Nephron (organoid): ENCODE measurements at regions not wholly inside any gene's neighbourhood (a gene's known extent, or its start where the extent isn't known, plus 50 kb on each side); places are given as distances from the start of the nearest gene placed in this dataset.

Source experiments
- H3K27ac Mint-ChIP-seq, 3 experiments: 2 replicates each; pipeline ENCODE4 v1.8.0; 2020; ENCODE audit warnings: mixed read lengths in 3 of 3, mild to moderate bottlenecking in 2 of 3, moderate library complexity in 1 of 3
- H3K27me3 Mint-ChIP-seq: 2 replicates; pipeline ENCODE4 v1.8.0; 2021; ENCODE audit warnings: low read depth, mild to moderate bottlenecking, moderate library complexity, mixed read lengths
- H3K36me3 Mint-ChIP-seq: 2 replicates; pipeline ENCODE4 v1.8.0; 2020; ENCODE audit warnings: low read depth, mixed read lengths
- H3K4me1 Mint-ChIP-seq: 2 replicates; pipeline ENCODE4 v1.8.0; 2020; ENCODE audit warnings: mixed read lengths
- H3K4me3 Mint-ChIP-seq, 3 experiments: 2 replicates each; pipeline ENCODE4 v1.8.0; 2020; ENCODE audit warnings: mild to moderate bottlenecking in 3 of 3, mixed read lengths in 3 of 3, moderate library complexity in 2 of 3
- H3K9me3 Mint-ChIP-seq: 2 replicates; pipeline ENCODE4 v1.8.0; 2020; ENCODE audit warnings: mixed read lengths
- TF ChIP-seq, protein P1 (sequence below), 3 experiments: fragments of 200-600 bp; sonication (generic); IDR thresholded peaks; one replicate each; pipeline ENCODE4 v1.5.0; 2021; ENCODE audit warnings: antibody characterized with exemption in 3 of 3; ENCODE audit not compliant: unreplicated experiment in 3 of 3

DNA sequence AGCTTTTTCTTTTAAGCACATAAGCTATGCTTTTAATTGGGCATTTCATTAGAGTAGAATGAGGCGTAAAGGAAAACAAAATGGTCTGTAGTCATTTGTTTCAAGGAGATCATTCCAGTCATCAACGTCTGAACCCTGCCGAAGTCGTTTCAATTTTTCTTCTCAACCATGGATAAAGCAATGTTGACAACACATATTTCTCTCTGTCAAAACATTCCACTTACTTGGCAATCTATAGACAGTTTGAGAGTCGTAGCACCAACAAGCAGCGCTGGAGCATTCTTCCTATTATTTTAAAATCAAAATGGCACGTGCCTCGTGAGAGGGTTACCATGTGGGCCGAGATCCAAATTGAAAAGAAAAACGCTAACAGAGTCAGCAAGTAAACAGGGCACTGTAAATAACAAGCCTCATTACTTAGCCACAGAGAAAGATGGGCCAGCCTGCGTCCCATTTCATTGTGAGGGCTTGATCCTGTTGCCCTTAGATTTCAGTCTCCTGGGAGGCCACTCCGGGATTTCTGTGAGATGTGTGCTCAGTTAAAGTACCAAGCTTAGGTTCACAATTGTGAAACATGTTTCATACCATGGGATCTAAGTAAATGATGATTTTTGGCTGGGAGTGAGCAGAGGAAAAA is 422.9 kb downstream of the DTWD2 start:
- Mint-ChIP-seq H3K36me3 (no peaks in the 10 kb centered on the region), H3K4me3 (no peak overlapping the region), H3K27ac (no peak overlapping the region), H3K4me1 (peaks cover 12% of the 10 kb centered on the region), H3K27me3 (no peaks in the 10 kb centered on the region), H3K9me3 (peaks cover 6% of the 10 kb centered on the region)
- TF ChIP-seq, protein P1, sequence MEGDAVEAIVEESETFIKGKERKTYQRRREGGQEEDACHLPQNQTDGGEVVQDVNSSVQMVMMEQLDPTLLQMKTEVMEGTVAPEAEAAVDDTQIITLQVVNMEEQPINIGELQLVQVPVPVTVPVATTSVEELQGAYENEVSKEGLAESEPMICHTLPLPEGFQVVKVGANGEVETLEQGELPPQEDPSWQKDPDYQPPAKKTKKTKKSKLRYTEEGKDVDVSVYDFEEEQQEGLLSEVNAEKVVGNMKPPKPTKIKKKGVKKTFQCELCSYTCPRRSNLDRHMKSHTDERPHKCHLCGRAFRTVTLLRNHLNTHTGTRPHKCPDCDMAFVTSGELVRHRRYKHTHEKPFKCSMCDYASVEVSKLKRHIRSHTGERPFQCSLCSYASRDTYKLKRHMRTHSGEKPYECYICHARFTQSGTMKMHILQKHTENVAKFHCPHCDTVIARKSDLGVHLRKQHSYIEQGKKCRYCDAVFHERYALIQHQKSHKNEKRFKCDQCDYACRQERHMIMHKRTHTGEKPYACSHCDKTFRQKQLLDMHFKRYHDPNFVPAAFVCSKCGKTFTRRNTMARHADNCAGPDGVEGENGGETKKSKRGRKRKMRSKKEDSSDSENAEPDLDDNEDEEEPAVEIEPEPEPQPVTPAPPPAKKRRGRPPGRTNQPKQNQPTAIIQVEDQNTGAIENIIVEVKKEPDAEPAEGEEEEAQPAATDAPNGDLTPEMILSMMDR (IDR thresholded peaks at IDR 0.05; ENCODE audit: unreplicated experiment in 3 of 3): no peak

DNA sequence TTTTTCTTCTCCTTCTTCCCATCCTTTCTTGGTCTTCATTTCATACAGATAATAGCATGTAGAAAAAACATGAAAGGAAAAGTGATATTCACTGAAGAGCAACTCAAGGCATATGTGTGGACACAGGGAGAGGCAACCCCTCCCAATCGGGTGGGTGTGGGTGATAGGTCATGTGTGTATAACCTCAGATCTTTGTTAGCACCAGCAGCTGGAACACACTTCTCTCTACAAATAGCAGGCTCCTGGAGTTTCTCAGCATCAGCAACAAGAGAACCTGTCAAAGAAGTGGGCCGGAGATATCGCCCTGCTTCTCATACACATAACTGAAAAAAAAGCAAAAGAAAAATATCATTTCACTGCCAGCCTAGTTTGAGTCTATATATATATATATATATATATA is 426.4 kb downstream of the DTWD2 start:
- no peak overlapping the region for H3K4me3 Mint-ChIP-seq
- no peaks in the 10 kb centered on the region for H3K36me3 Mint-ChIP-seq
- H3K27me3 Mint-ChIP-seq: no peaks in the 10 kb centered on the region
- no peaks in the 10 kb centered on the region for H3K9me3 Mint-ChIP-seq
- H3K4me1 Mint-ChIP-seq: peaks cover 25% of the 10 kb centered on the region
- TF ChIP-seq, protein P1 (IDR thresholded peaks at IDR 0.05; ENCODE audit: unreplicated experiment in 3 of 3): no peak
- no peak overlapping the region for H3K27ac Mint-ChIP-seq

DNA sequence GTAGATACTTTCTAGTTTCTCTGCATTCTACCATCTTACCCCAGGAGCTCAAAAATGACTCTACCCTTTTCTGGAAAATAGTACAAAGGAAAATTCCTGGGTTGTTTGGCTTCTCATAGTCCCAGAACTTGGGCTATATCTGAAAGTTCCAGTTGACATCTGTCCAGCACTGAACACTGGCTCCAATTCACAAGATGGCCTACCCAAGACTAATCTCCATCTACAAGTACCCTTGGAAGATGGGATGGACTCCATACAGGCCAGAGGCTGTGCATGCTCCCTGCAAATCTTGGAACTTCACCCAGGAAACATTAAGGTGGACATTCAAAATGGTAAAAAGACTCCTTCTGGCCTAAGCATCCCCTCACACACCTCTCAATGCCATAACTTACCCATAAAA is 427.1 kb downstream of the DTWD2 start:
- Mint-ChIP-seq H3K4me1 (peaks cover 28% of the 10 kb centered on the region), H3K27me3 (no peaks in the 10 kb centered on the region), H3K27ac (no peak overlapping the region), H3K9me3 (no peaks in the 10 kb centered on the region), H3K36me3 (no peaks in the 10 kb centered on the region), H3K4me3 (no peak overlapping the region)
- TF ChIP-seq, protein P1 (IDR thresholded peaks at IDR 0.05; ENCODE audit: unreplicated experiment in 3 of 3): no peak

DNA sequence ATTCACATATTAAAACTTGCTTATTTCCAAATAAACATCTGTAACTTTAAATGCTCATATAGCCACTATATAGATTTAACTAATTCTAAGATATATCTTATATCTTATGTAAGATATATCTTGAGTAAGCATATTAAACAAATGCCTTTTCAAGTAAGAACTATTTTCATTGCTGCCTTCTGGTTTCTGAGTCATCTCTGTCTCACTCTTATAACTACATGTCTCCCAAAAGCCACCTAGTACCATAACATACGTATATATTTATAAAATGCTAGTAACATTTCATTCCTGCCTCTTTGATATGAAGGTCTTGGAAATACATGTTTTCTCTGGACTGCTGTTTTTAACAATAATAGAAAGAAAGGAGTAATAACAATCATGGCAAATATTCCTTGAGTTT is 429.5 kb downstream of the DTWD2 start:
- peak overlapping the region in 1 of 3 experiments; percentile 44 for H3K27ac Mint-ChIP-seq
- no peak overlapping the region for H3K4me3 Mint-ChIP-seq
- H3K4me1 Mint-ChIP-seq: peaks cover 16% of the 10 kb centered on the region
- H3K9me3 Mint-ChIP-seq: no peaks in the 10 kb centered on the region
- TF ChIP-seq, protein P1 (IDR thresholded peaks at IDR 0.05; ENCODE audit: unreplicated experiment in 3 of 3): no peak
- no peaks in the 10 kb centered on the region for H3K27me3 Mint-ChIP-seq
- H3K36me3 Mint-ChIP-seq: no peaks in the 10 kb centered on the region

DNA sequence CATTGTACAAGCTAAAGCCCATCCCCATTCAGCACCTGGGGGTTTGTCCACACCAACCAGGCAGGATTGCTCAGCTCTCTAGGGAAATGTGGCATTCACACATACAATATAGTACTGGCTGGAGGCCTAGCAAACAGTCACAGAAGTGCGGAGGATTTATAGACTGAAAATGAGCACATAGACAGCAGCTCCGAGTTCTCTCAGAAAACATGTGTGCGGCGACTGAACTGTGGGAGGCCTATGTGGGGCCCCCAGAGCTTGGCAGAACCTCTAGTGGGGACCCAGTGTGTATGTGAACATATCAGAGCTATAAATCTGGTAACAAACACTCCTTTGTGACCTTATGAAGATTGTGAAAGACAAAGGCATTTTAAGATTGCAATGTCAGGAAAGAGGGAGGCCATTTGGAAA is 431.1 kb downstream of the DTWD2 start:
- TF ChIP-seq, protein P1 (IDR thresholded peaks at IDR 0.05; ENCODE audit: unreplicated experiment in 3 of 3): no peak
- H3K27me3 Mint-ChIP-seq: no peaks in the 10 kb centered on the region
- H3K27ac Mint-ChIP-seq: peak overlapping the region; percentile 61 to 93 (median 86)
- H3K36me3 Mint-ChIP-seq: no peaks in the 10 kb centered on the region
- H3K9me3 Mint-ChIP-seq: no peaks in the 10 kb centered on the region
- peaks cover 16% of the 10 kb centered on the region for H3K4me1 Mint-ChIP-seq
- no peak overlapping the region for H3K4me3 Mint-ChIP-seq

DNA sequence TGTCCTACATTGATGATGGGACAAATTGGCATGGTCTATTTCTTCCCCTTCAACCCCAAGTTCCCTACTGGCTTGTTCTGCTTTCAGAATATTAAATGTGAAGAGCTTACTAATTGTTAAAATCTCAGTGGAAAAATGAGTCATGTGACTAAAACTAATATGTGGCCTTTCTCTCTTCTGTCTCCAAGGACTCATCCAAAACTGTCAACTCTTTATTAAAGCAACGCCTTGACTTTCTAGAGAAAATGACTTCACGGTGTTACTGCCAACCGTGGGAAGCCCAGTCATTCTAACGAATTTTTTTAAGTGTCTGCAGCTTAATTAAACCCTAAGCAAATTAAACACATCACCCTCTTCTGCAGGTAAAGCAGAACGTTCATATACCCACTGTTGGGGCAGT is 431.6 kb downstream of the DTWD2 start:
- Mint-ChIP-seq H3K4me1 (peaks cover 16% of the 10 kb centered on the region), H3K27ac (peak overlapping the region; percentile 61 to 93 (median 86)), H3K4me3 (no peak overlapping the region), H3K36me3 (no peaks in the 10 kb centered on the region), H3K9me3 (no peaks in the 10 kb centered on the region), H3K27me3 (no peaks in the 10 kb centered on the region)
- TF ChIP-seq, protein P1 (IDR thresholded peaks at IDR 0.05; ENCODE audit: unreplicated experiment in 3 of 3): no peak
